ENCODE measurements at regions not wholly inside any gene's neighbourhood (a gene's known extent, or its start where the extent isn't known, plus 50 kb on each side); places are given as distances from the start of the nearest gene placed in this dataset.
"Not testable (repeated sequence)": the region's sequence is repeated elsewhere in the genome, so short reads cannot be mapped to it uniquely, and the experiment has no call there.

- no peak for DNase-seq
Measured at GRCh38 chr9:717722-718121, 123.8 kb upstream of the DMRT1 start.

GRCh38 chr9:720239-720881 lies 121.1 kb upstream of the DMRT1 start:
- no peak for DNase-seq

GRCh38 chr9:722388-722980 lies 119.0 kb upstream of the DMRT1 start:
- no peak for DNase-seq

GRCh38 chr9:724461-724860 lies 117.0 kb upstream of the DMRT1 start:
- DNase-seq, result not testable (repeated sequence)

GRCh38 chr9:726005-726404 lies 115.5 kb upstream of the DMRT1 start:
- no peak for DNase-seq

GRCh38 chr9:727767-728166 lies 113.7 kb upstream of the DMRT1 start:
- DNase-seq, result no peak

GRCh38 chr9:728535-728934 lies 113.0 kb upstream of the DMRT1 start:
- no peak for DNase-seq

- DNase-seq, result no peak
Measured at GRCh38 chr9:731474-731873, 110.0 kb upstream of the DMRT1 start.

- DNase-seq, result no peak
Measured at GRCh38 chr9:734831-735511, 106.5 kb upstream of the DMRT1 start.

GRCh38 chr9:737400-738120 lies 103.9 kb upstream of the DMRT1 start:
- no peak for DNase-seq

GRCh38 chr9:738209-738915 lies 103.1 kb upstream of the DMRT1 start:
- no peak for DNase-seq

GRCh38 chr9:739362-739761 lies 102.1 kb upstream of the DMRT1 start:
- DNase-seq, result no peak

GRCh38 chr9:740221-740620 lies 101.3 kb upstream of the DMRT1 start:
- no peak for DNase-seq

- DNase-seq, result no peak
Measured at GRCh38 chr9:742104-742503, 99.4 kb upstream of the DMRT1 start.

GRCh38 chr9:742914-743589 lies 98.4 kb upstream of the DMRT1 start:
- DNase-seq, result no peak

- no peak for DNase-seq
Measured at GRCh38 chr9:744046-744712, 97.3 kb upstream of the DMRT1 start.

- DNase-seq, result no peak
Measured at GRCh38 chr9:744790-745484, 96.6 kb upstream of the DMRT1 start.

GRCh38 chr9:745761-746380 lies 95.6 kb upstream of the DMRT1 start:
- no peak for DNase-seq

GRCh38 chr9:746661-747434 lies 94.6 kb upstream of the DMRT1 start:
- no peak for DNase-seq

GRCh38 chr9:747567-747966 lies 93.9 kb upstream of the DMRT1 start:
- no peak for DNase-seq

All from activated CD4-positive, alpha-beta T cell treated with anti-CD3 and anti-CD28 coated beads, Interleukin-2, Interleukin-6, amounts not matched to agents 100 ng/mL and 50 ng/mL, durations not matched to agents 16 hours and 8 hours (primary cell).